HT-29 (cell line): ENCODE measurements at regions not wholly inside any gene's neighbourhood (a gene's known extent, or its start where the extent isn't known, plus 50 kb on each side); places are given as distances from the start of the nearest gene placed in this dataset.

Experiments used
- DNase-seq: peaks from one replicate; pipeline ENCODE4 v3.0.0-alpha.2; 2015; ENCODE audit warnings: low spot score

DNA sequence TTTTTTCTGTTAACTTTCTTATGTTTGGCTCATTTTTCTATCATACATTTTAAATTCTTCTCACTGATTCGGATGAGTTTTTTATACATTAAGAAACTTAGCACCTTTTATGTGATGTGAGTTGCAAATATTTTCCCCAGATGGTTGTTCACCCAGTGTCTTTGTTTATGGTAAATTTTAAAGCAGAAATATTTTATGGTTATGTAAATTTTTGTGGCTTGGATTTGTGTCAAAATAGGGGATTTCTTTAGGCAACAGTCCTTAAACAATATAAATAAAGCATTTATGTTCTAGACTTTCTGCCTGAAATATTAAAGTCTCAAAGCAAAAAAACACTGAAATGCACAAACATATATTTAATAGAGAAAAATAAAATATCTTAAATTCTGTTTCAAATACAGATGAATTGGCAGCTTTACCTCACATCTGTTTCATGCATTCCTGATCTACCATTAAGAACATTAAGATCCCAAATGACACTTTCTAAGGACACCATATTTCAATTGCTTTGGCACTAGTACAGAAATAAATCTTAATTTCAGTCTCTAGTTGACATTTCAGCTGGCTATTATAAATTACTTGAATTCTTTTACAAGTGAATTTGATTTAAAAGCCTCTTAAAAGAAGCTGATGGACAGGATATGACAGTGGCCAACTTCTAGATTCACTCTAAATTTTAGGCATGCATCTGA is 646.6 kb downstream of the HACE1 start:
- no peak for DNase-seq

DNA sequence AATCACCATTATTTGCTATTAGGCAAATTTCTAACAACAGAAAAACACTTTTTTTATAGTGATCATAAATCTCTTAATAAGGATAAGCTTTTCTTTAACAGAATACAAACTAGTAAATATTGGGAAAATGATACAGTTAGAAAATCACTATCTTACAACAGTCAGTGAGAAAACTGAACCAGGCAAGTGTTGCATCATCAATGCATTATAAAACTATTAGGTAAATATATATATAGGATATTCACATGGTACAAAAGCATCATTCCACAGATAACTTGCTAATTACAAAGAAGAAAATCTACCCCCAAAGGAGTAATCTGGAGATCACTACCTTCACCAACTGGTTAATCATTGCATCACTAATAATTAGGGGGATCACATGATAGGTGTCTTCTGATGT is 652.1 kb downstream of the HACE1 start:
- DNase-seq = no peak

- DNase-seq = peak; percentile 17
Measured at GRCh38 chr6:104201557-104201956, 658.2 kb downstream of the HACE1 start.

- no peak for DNase-seq
Measured at GRCh38 chr6:104187616-104188015, 672.1 kb downstream of the HACE1 start.

DNA sequence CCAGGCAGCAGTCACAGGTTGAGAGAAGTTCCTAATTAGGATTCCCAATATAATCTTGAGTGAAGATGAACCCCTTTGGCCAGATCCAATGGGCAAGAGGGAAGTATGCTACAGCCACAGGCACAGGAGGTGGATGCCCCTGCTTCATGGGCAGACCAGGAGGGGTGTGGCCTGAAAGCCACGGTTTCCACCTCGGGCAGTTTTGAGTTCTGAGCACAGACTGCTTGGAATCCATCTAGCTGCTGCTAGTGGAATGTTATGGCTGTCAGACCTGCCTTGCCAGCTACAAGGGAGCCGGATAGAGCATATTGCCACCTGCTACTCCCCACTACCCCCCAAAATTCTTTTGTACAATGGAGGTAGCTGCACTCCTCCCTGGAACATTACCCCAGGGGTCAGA is 672.9 kb downstream of the HACE1 start:
- DNase-seq = no peak

- no peak for DNase-seq
Measured at GRCh38 chr6:104183816-104184435, 675.8 kb downstream of the HACE1 start.

DNA sequence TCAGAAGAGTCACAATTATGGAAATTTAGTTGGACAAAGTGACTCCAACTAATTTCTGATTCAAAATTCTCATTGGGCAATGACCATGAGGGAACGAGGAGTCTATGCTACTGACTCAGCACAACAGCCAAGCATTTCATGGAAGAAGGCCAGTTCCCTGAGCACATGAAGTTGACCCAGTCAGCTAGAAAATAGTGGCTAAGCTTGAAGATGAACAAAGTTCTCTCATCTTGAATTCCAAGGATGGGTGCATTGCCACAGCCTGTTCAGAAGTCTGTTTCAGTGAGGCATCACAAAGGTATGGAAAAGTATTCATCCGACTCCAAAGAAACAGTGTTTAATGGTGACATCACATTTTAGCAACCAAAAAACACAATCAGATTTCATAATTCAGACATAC is 676.9 kb downstream of the HACE1 start:
- DNase-seq = no peak

- DNase-seq = no peak
Measured at GRCh38 chr6:104173668-104174067, 686.1 kb downstream of the HACE1 start.

DNA sequence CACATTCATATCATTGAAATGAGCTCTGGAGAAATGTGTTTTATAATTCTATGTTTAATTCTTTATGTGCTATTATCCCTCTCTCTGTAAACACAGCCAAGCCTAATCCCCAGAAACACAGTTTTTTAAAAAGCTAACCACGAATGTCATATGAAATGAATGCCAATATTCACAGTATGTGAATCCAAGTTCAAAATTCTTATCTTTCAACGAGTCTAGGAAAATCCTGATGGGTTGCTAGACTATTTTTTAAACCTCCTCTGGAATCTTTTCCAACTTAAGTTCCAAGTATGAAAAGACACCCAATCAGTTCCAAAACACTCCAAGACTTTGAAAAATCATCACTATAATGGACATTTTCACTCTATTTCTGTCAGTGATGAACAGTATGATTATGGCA is 689.3 kb downstream of the HACE1 start:
- no peak for DNase-seq

- no peak for DNase-seq
Measured at GRCh38 chr6:104166055-104166668, 693.6 kb downstream of the HACE1 start.

GRCh38 chr6:104162036-104162669 is 697.6 kb downstream of the HACE1 start:
- DNase-seq = no peak

DNA sequence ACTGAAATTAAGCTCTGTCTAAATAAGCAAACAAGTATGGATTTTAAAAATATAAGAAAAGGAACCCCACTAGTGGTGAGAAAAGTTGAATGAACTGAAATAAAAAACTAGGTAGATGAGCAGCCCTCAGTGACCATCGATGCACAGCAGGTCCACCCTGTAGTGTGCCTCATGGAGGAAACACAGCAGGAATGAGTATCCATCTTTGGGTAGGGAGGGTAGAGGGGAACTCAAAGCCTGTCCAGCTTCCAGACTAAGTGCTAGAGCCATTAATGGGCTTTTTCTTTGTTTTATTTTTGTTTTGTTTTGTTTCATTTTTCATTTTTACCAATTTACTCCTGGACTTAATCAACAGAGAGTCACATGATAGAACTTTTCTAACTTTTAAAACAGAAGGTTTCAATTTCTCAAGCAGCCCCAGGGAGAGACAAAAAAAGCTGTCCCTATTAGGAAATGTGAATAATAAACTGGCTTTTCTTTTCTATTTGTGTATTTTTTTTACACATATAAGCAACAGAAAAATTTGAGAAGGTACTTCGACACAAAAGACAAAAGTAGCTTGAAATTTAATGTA is 700.6 kb downstream of the HACE1 start:
- DNase-seq = no peak

GRCh38 chr6:104143757-104144156 is 716.0 kb downstream of the HACE1 start:
- DNase-seq = no peak

DNA sequence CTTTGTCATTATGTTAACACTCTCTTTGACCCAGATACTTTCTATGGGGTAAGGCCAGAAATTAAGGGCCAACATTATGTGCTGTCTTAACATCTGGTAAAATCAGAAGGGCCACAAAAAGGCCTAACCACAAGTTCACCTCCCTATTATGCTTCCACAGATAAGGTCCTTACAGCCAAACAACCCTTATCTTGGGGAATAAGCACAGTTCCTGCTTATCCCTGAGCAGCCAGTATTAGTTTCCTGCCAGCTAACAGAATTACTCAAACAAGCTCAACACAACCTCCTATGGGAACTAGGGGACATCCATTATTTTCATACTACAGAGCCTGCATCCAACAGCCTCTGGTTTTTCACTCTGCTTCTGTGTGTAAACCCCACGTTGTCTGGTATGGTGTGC is 724.8 kb downstream of the HACE1 start:
- DNase-seq = no peak

GRCh38 chr6:104130343-104130742 is 729.4 kb downstream of the HACE1 start:
- DNase-seq = no peak

- no peak for DNase-seq
Measured at GRCh38 chr6:104126315-104127005, 733.3 kb downstream of the HACE1 start.

GRCh38 chr6:104123227-104123626 is 736.5 kb downstream of the HACE1 start:
- no peak for DNase-seq

- DNase-seq = no peak
Measured at GRCh38 chr6:104118274-104118673, 741.4 kb downstream of the HACE1 start.

- DNase-seq = no peak
Measured at GRCh38 chr6:104109806-104110205, 749.9 kb downstream of the HACE1 start.

- no peak for DNase-seq
Measured at GRCh38 chr6:104108634-104109033, 751.1 kb downstream of the HACE1 start.

- DNase-seq = no peak
Measured at GRCh38 chr6:104095661-104096416, 763.9 kb downstream of the HACE1 start.
